ENCODE measurements at regions not wholly inside any gene's neighbourhood (a gene's known extent, or its start where the extent isn't known, plus 50 kb on each side); places are given as distances from the start of the nearest gene placed in this dataset.

DNA sequence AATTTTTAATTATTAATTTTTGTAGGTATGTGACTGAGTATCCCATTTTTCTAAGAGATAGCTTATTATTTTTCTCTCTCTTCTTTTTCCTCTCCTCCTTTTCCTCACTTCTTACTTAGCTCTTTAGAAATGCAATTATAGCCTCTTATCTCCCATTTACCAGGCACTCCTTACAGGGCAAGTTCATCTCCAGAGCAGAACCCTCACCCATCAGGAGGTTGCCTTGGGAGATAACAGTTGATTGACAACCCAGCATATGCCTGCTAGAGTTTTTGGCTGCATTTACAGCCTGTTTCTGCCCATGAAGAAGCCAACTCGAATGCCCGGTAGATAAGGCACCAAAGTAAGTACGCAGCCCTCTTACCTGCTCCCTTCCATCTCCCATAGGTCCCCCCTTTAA is 572.9 kb upstream of the ZFP42 start:
- no peak for DNase-seq (ENCODE audit: low read depth, low spot score)
- in situ Hi-C loops (cut with HindIII; ENCODE audit: low sequenced_read_pairs), result no loop called here
- H3K4me3 ChIP-seq (ENCODE audit: low read depth, low read length), result no peak overlapping the region
- TF ChIP-seq, protein P1, sequence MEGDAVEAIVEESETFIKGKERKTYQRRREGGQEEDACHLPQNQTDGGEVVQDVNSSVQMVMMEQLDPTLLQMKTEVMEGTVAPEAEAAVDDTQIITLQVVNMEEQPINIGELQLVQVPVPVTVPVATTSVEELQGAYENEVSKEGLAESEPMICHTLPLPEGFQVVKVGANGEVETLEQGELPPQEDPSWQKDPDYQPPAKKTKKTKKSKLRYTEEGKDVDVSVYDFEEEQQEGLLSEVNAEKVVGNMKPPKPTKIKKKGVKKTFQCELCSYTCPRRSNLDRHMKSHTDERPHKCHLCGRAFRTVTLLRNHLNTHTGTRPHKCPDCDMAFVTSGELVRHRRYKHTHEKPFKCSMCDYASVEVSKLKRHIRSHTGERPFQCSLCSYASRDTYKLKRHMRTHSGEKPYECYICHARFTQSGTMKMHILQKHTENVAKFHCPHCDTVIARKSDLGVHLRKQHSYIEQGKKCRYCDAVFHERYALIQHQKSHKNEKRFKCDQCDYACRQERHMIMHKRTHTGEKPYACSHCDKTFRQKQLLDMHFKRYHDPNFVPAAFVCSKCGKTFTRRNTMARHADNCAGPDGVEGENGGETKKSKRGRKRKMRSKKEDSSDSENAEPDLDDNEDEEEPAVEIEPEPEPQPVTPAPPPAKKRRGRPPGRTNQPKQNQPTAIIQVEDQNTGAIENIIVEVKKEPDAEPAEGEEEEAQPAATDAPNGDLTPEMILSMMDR (IDR thresholded peaks at IDR 0.05; ENCODE audit: low read depth, low read length), result no peak

DNA sequence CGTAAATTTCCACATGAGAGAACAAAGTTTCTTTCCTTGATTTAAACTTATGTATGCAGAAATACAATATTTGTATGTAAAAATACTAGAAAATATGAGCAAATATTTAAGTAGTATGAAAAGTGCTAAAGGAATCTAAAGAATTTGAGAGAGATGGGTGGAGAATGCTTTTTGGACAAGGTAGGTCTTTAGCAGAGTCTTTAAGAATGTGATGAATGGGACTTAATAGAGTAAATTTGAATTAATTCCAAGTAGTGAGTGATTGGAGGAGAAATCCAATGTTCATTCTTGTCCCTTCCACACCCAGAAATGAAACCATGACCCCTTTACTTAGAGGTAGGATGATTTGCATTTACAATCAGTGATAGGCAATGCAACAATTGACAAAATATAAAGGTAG is 570.9 kb upstream of the ZFP42 start:
- TF ChIP-seq, protein P1 (IDR thresholded peaks at IDR 0.05; ENCODE audit: low read depth, low read length), result no peak
- no peak for DNase-seq (ENCODE audit: low read depth, low spot score)
- no peak overlapping the region for H3K4me3 ChIP-seq (ENCODE audit: low read depth, low read length)
- in situ Hi-C loops (cut with HindIII; ENCODE audit: low sequenced_read_pairs), result no loop called here

DNA sequence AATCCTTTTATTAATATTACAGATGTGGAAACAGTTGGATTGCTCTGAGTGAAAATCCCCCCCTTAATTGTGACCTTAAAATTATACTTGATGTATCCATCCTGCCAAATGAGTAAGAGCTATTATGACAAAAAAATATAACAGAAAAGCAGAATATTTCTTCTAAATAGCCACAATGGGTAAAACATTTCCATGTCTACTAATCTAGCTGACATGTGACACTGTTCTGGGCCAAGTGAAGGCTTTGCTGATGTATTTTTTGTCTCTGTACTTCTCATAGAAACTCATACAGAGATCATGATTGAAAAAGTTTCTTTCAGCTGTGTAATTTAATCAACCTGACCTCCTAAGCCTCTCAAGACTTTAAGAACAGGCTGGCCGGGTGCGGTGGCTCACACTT is 569.1 kb upstream of the ZFP42 start:
- no peak overlapping the region for H3K4me3 ChIP-seq (ENCODE audit: low read depth, low read length)
- TF ChIP-seq, protein P1 (IDR thresholded peaks at IDR 0.05; ENCODE audit: low read depth, low read length), result no peak
- DNase-seq (ENCODE audit: low read depth, low spot score), result no peak
- in situ Hi-C loops (cut with HindIII; ENCODE audit: low sequenced_read_pairs), result no loop called here

DNA sequence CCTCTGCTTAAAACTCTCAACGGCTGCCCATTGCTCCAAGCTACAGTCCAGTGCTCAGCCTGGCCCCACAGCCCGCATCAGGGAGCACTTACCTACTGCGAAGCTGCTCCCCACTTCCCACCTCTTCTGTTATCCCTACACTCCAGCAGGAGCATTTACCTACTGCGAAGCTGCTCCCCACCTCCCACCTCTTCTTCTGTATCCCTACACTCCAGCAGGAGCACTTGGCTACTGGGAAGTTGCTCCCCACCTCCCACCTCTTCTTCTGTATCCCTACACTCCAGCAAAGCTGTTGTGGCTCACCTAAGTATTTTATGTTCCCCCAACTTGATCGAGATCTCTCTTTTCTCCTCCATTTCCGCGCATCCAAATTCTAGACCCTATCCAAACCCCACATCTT is 563.3 kb upstream of the ZFP42 start:
- no peak overlapping the region for H3K4me3 ChIP-seq (ENCODE audit: low read depth, low read length)
- TF ChIP-seq, protein P1 (IDR thresholded peaks at IDR 0.05; ENCODE audit: low read depth, low read length), result no peak
- in situ Hi-C loops (cut with HindIII; ENCODE audit: low sequenced_read_pairs), result no loop called here
- DNase-seq (ENCODE audit: low read depth, low spot score), result no peak

DNA sequence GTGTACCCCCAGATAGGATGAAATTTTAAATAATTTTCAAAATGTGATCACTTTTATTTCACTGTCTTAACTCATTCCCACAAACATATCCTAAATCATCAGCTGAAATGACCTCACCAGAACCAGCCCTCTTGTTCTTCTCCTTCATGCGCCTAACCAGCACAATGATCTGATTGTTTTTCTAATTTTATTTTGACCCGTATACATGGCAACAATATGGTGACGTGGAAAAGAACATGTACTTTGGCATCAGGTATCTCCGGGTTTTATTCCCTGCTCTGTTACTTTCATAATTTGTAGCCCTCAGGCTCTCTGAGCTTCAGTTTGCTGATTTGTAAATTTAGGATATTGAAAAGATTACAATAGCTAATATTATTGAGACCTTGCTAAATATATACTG is 562.4 kb upstream of the ZFP42 start:
- no peak for DNase-seq (ENCODE audit: low read depth, low spot score)
- H3K4me3 ChIP-seq (ENCODE audit: low read depth, low read length), result no peak overlapping the region
- in situ Hi-C loops (cut with HindIII; ENCODE audit: low sequenced_read_pairs), result no loop called here
- TF ChIP-seq, protein P1 (IDR thresholded peaks at IDR 0.05; ENCODE audit: low read depth, low read length), result no peak

DNA sequence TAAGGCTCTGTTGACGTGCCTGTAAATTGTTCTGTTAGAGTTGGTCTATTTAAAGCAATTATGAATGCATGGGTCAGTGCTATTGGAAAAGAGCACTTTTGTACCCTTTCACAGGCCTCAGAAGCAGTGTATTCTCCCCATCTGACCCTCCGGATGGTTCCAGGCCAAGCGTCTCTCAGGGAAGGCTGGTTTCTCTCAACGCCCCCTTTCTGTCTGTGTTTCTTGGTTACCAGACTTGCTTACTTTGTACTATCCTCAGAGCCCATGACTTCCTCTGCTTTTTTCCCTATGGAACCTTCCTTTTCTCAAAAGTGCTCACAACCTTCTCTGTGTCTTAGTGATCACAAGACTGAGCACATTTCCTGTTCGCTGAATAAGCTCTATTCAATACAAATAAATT is 559.3 kb upstream of the ZFP42 start:
- DNase-seq (ENCODE audit: low read depth, low spot score), result no peak
- no peak overlapping the region for H3K4me3 ChIP-seq (ENCODE audit: low read depth, low read length)
- in situ Hi-C loops (cut with HindIII; ENCODE audit: low sequenced_read_pairs), result no loop called here
- TF ChIP-seq, protein P1 (IDR thresholded peaks at IDR 0.05; ENCODE audit: low read depth, low read length), result no peak

DNA sequence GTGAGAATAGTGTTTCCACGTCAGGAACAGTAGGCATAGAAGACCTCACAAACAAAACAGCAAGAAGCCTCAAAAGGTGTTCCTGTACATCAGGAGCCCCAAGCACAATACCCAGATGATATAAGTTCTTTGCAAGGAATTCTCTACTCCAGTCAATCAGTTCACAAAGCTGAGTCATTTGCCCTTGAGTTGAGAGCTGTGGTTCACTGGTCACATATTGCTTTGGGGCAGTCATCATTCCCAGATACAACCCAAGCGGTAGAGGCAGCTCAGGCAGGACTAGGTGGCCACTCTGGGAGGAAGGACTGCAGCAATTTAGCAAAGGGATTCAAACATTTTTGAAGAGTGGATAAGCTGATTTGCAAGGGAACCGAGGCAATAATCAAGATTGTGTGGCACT is 551.5 kb upstream of the ZFP42 start:
- DNase-seq (ENCODE audit: low read depth, low spot score), result no peak
- TF ChIP-seq, protein P1 (IDR thresholded peaks at IDR 0.05; ENCODE audit: low read depth, low read length), result no peak
- in situ Hi-C loops (cut with HindIII; ENCODE audit: low sequenced_read_pairs), result no loop called here

More for the DNA sequence above, 551.5 kb upstream of the ZFP42 start:
- H3K4me3 ChIP-seq (ENCODE audit: low read depth, low read length), result no peak overlapping the region

All from astrocyte of the spinal cord (primary cell).